H1 (cell line): ENCODE measurements at regions not wholly inside any gene's neighbourhood (a gene's known extent, or its start where the extent isn't known, plus 50 kb on each side); places are given as distances from the start of the nearest gene placed in this dataset.

Experiments used
- CTCF ChIA-PET: fragments of 300-600 bp; sonication (Branson Sonifier 250); formaldehyde crosslinking; loops from one replicate; lab custom pipeline; 2021; ENCODE audit not compliant: partially characterized antibody; lab: Charles Lee
- POLR2A ChIA-PET: fragments of 300-600 bp; sonication (Branson Sonifier 250); formaldehyde crosslinking; loops from one replicate; lab custom pipeline; 2021; ENCODE audit warnings: inconsistent platforms; ENCODE audit not compliant: partially characterized antibody; lab: Charles Lee
- DNase-seq, 2 experiments: peaks; one replicate each; pipeline versions ENCODE4 v3.0.0 to v3.0.0-alpha.2; 2010 to 2022; ENCODE audit warnings: low spot score in 2 of 2, low read depth in 1 of 2, mixed read lengths in 1 of 2
- FAIRE-seq: peaks from 2 replicates; lab custom pipeline; 2011; peaks lifted over from hg19 to GRCh38; lab: Jason Lieb, UNC
- H2AFZ ChIP-seq: 2 replicates; pipeline ENCODE4 v1.8.1; 2012; ENCODE audit warnings: low read length, inconsistent platforms
- H2AK5ac ChIP-seq: 2 replicates; pipeline ENCODE4 v1.6.1; 2013; ENCODE audit warnings: low read depth, low read length
- H2BK120ac ChIP-seq: replicated peaks from 2 replicates; pipeline ENCODE3; 2013; ENCODE audit warnings: low read depth, low read length, inconsistent platforms
- H2BK12ac ChIP-seq: 2 replicates; pipeline ENCODE4 v1.6.1; 2013; ENCODE audit warnings: low read depth, low read length
- H2BK15ac ChIP-seq: 2 replicates; pipeline ENCODE4 v1.6.1; 2013; ENCODE audit warnings: low read length
- H2BK20ac ChIP-seq: 2 replicates; pipeline ENCODE4 v1.6.1; 2013; ENCODE audit warnings: low read length
- H2BK5ac ChIP-seq: 2 replicates; pipeline ENCODE4 v1.6.1; 2013; ENCODE audit warnings: low read depth, low read length
- H3K14ac ChIP-seq: 2 replicates; pipeline ENCODE4 v1.6.1; 2013; ENCODE audit warnings: inconsistent platforms; ENCODE audit not compliant: insufficient read length
- H3K18ac ChIP-seq: 2 replicates; pipeline ENCODE4 v1.6.1; 2013; ENCODE audit warnings: low read length; ENCODE audit errors: extremely low read depth
- H3K23ac ChIP-seq: 2 replicates; pipeline ENCODE4 v1.6.1; 2013; ENCODE audit warnings: inconsistent platforms; ENCODE audit not compliant: insufficient read length
- H3K23me2 ChIP-seq: 2 replicates; pipeline ENCODE4 v1.6.1; 2013; ENCODE audit warnings: low read depth, low read length
- H3K27ac ChIP-seq: 2 replicates; pipeline ENCODE4 v1.6.1; 2011; ENCODE audit warnings: low read depth, low read length, inconsistent platforms
- H3K27me3 ChIP-seq, 4 experiments: replicated peaks in 1 of 4; 1 replicate in 1 of 4; 2 replicates in 3 of 4; pipeline versions ENCODE4 v1.6.1 to v1.8.1; 2011 to 2013; ENCODE audit warnings: low read length in 3 of 4, mild to moderate bottlenecking in 3 of 4, inconsistent platforms in 2 of 4, mixed read lengths in 2 of 4, moderate library complexity in 1 of 4; ENCODE audit not compliant: control insufficient read depth in 3 of 4, insufficient read depth in 3 of 4; ENCODE audit errors: extremely low read depth in 1 of 4
- H3K36me3 ChIP-seq, 4 experiments: 2 replicates each; pipeline versions ENCODE4 v1.6.1 to v1.8.1; 2011 to 2013; ENCODE audit warnings: mild to moderate bottlenecking in 4 of 4, low read length in 3 of 4, moderate library complexity in 2 of 4, control low read depth in 1 of 4, inconsistent platforms in 1 of 4; ENCODE audit not compliant: insufficient read depth in 4 of 4, control insufficient read depth in 2 of 4
- H3K4ac ChIP-seq: replicated peaks from 2 replicates; pipeline ENCODE3; 2013; ENCODE audit warnings: low read length, low read depth, mixed read lengths, inconsistent platforms; ENCODE audit not compliant: insufficient read length
- H3K4me1 ChIP-seq, 4 experiments: replicated peaks in 1 of 4; 1 replicate in 1 of 4; 2 replicates in 3 of 4; pipeline versions ENCODE4 v1.6.1 to v1.8.1; 2011 to 2013; ENCODE audit warnings: low read length in 3 of 4, inconsistent platforms in 2 of 4, mixed read lengths in 1 of 4; ENCODE audit not compliant: insufficient read depth in 4 of 4, control insufficient read depth in 3 of 4
- H3K4me2 ChIP-seq, 2 experiments: 2 replicates each; pipeline versions ENCODE4 v1.6.1 to v1.8.1; 2011 to 2013; ENCODE audit warnings: low read depth in 2 of 2, low read length in 2 of 2, control low read depth in 1 of 2, inconsistent platforms in 1 of 2, mild to moderate bottlenecking in 1 of 2; ENCODE audit not compliant: insufficient read depth in 1 of 2
- H3K4me3 ChIP-seq, 4 experiments: fragments of 200-600, 300-600 bp in 1 of 4; sonication (generic), shearing (Covaris generic), sonication (Bioruptor Twin) in 1 of 4; 2 replicates each; pipeline versions ENCODE4 v1.5.1 to v1.8.1; 2011 to 2016; ENCODE audit warnings: low read length in 4 of 4, low read depth in 3 of 4, control low read depth in 2 of 4, inconsistent platforms in 2 of 4, mild to moderate bottlenecking in 2 of 4, mixed read lengths in 1 of 4, moderate library complexity in 1 of 4; ENCODE audit not compliant: insufficient read depth in 2 of 4; ENCODE audit errors: extremely low read depth in 1 of 4
- H3K56ac ChIP-seq: replicated peaks from 2 replicates; pipeline ENCODE3; 2013; ENCODE audit warnings: low read depth, mild to moderate bottlenecking, mixed read lengths, low read length, inconsistent platforms; ENCODE audit not compliant: insufficient read length
- H3K79me1 ChIP-seq: 2 replicates; pipeline ENCODE4 v1.6.1; 2013; ENCODE audit warnings: low read depth, low read length, control low read depth
- H3K79me2 ChIP-seq, 2 experiments: 2 replicates each; pipeline versions ENCODE4 v1.6.1 to v1.8.1; 2012 to 2013; ENCODE audit warnings: low read length in 2 of 2, mild to moderate bottlenecking in 2 of 2, inconsistent platforms in 1 of 2; ENCODE audit not compliant: insufficient read depth in 2 of 2, control insufficient read depth in 1 of 2
- H3K9ac ChIP-seq, 4 experiments: replicated peaks in 1 of 4; 1 replicate in 1 of 4; 2 replicates in 3 of 4; pipeline versions ENCODE4 v1.6.1 to v1.8.1; 2011 to 2013; ENCODE audit warnings: low read depth in 3 of 4, low read length in 3 of 4, control low read depth in 2 of 4, mild to moderate bottlenecking in 2 of 4, moderate library complexity in 2 of 4, inconsistent platforms in 1 of 4; ENCODE audit errors: extremely low read depth in 1 of 4
- H3K9me3 ChIP-seq, 2 experiments: 2 replicates each; pipeline versions ENCODE4 v1.6.1 to v1.8.1; 2012 to 2013; ENCODE audit warnings: mild to moderate bottlenecking in 2 of 2, moderate library complexity in 2 of 2, control low read depth in 1 of 2, inconsistent platforms in 1 of 2, low read depth in 1 of 2, low read length in 1 of 2, mixed read lengths in 1 of 2; ENCODE audit not compliant: insufficient read depth in 2 of 2
- H4K20me1 ChIP-seq, 2 experiments: replicated peaks in 1 of 2; 2 replicates each; pipeline versions ENCODE3 to v1.8.1; 2011 to 2013; ENCODE audit warnings: inconsistent platforms in 2 of 2, low read length in 2 of 2, mild to moderate bottlenecking in 1 of 2; ENCODE audit not compliant: insufficient read depth in 2 of 2, control insufficient read depth in 1 of 2
- H4K5ac ChIP-seq: 2 replicates; pipeline ENCODE4 v1.6.1; 2013; ENCODE audit warnings: low read length, low read depth, mixed read lengths, inconsistent platforms; ENCODE audit not compliant: insufficient read length
- H4K8ac ChIP-seq: 2 replicates; pipeline ENCODE4 v1.8.0; 2013; ENCODE audit warnings: mild to moderate bottlenecking, moderate library complexity, low read length, inconsistent platforms; ENCODE audit not compliant: insufficient read depth; ENCODE audit errors: extremely low read depth
- H4K91ac ChIP-seq: replicated peaks from 2 replicates; pipeline ENCODE3; 2013; ENCODE audit warnings: low read length, mixed read lengths, inconsistent platforms; ENCODE audit not compliant: insufficient read length
- BRCA1 ChIP-seq: IDR thresholded peaks from 2 replicates; pipeline ENCODE4 v1.6.1; 2012; ENCODE audit warnings: low read depth, low read length, improper control_type of control experiment
- CHD1 ChIP-seq: IDR thresholded peaks from 2 replicates; pipeline ENCODE4 v1.6.1; 2012; ENCODE audit warnings: low read depth, low read length, improper control_type of control experiment
- EGR1 ChIP-seq: IDR thresholded peaks from 2 replicates; pipeline ENCODE4 v1.6.1; 2011; ENCODE audit warnings: low read depth, low read length, borderline replicate concordance
- RNF2 ChIP-seq: fragments of 200-900, 300-1000 bp; sonication (generic); IDR thresholded peaks from 2 replicates; pipeline ENCODE4 v1.7.1; 2016; ENCODE audit warnings: borderline replicate concordance, low read depth, mild to moderate bottlenecking, antibody characterized with exemption, low read length; ENCODE audit not compliant: poor library complexity, severe bottlenecking; ENCODE audit errors: missing control alignments
- SP4 ChIP-seq: IDR thresholded peaks from 2 replicates; pipeline ENCODE4 v1.6.1; 2012; ENCODE audit warnings: low read length, inconsistent platforms
- WGBS, 2 experiments: shearing (Covaris generic) in 1 of 2; methylation state at CpG; one replicate each; pipeline versions ENCODE4 v1.1.6 to v1.1.7; 2013 to 2015; ENCODE audit warnings: low lambda C conversion rate in 2 of 2, mixed read lengths in 2 of 2, inconsistent platforms in 1 of 2, low coverage in 1 of 2, missing lambda C conversion rate in 1 of 2; ENCODE audit not compliant: insufficient replicate concordance in 2 of 2, insufficient coverage in 1 of 2, insufficient read length in 1 of 2; ENCODE audit errors: extremely low coverage in 1 of 2, missing lambda C conversion rate in 1 of 2; 5-methylcytosine and 5-hydroxymethylcytosine counted together

DNA sequence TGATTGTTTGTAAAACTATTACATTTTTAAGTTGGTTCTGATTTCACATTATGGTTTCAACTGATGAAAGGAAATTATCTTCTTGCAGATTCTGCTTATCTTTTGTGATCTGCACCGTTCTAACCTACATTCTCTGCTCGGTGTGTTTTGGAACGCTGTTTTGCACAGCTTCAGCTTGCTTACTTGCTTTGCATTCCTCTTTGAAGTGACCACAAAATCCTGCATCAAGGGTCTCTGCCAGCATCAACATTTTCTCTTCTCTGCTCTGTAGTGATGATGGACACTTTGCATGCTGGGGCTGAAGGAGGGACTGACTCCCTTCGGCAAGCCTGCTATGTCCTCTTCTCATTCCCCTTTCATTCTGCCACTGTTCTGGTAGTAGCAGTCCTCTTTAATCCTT lies 485.2 kb downstream of the FBXO15 start:
- 93% methylated on average over 4 of the region's 4 CpGs; no CpG with 5 or more reads in 1 of the 2 experiments for WGBS, 2 experiments
- Histone ChIP-seq H3K4me3 (no peak overlapping the region), H2AK5ac (no peak overlapping the region), H3K79me1 (no peaks in the 10 kb centered on the region), H3K27ac (no peak overlapping the region), H3K23me2 (no peaks in the 10 kb centered on the region), H4K20me1 (no peaks in the 10 kb centered on the region), H3K27me3 (no peaks in the 10 kb centered on the region), H2BK20ac (no peak overlapping the region), H3K56ac (no peak overlapping the region), H3K18ac (no peak overlapping the region), H4K91ac (no peak overlapping the region), H3K14ac (no peak overlapping the region), H3K4me1 (no peaks in the 10 kb centered on the region), H2AFZ (no peak overlapping the region), H3K9ac (no peak overlapping the region), H4K8ac (no peak overlapping the region), H2BK120ac (no peak overlapping the region), H3K79me2 (no peaks in the 10 kb centered on the region), H3K4me2 (no peak overlapping the region), H4K5ac (no peak overlapping the region), H3K23ac (no peak overlapping the region), H2BK12ac (no peak overlapping the region), H2BK5ac (no peak overlapping the region), H3K4ac (no peak overlapping the region), H3K9me3 (no peaks in the 10 kb centered on the region), H3K36me3 (no peaks in the 10 kb centered on the region), H2BK15ac (no peak overlapping the region)
- DNase-seq (no peak), FAIRE-seq (no peak)
- TF ChIP-seq SP4: no peak
- TF ChIP-seq CHD1: no peak
- no peak for TF ChIP-seq RNF2
- no peak for TF ChIP-seq BRCA1
- no peak for TF ChIP-seq EGR1
- ChIA-PET CTCF (no interaction called here), POLR2A (no interaction called here)
